ENCODE measurements at regions not wholly inside any gene's neighbourhood (a gene's known extent, or its start where the extent isn't known, plus 50 kb on each side); places are given as distances from the start of the nearest gene placed in this dataset.
"Not testable (repeated sequence)": the region's sequence is repeated elsewhere in the genome, so short reads cannot be mapped to it uniquely, and the experiment has no call there.

- not testable (repeated sequence) for TF ChIP-seq SUZ12 (IDR thresholded peaks at IDR 0.05; ENCODE audit: extremely low read depth, insufficient read depth, insufficient read length); ZNF274 (IDR thresholded peaks at IDR 0.05; ENCODE audit: low read depth, low read length); YY1 (IDR thresholded peaks at IDR 0.05; ENCODE audit: insufficient read depth, insufficient read length)
Observed at GRCh38 chr4:186837463-186837862, 113.8 kb upstream of the FAT1 start.

Measured in NT2/D1 (cell line).